ENCODE measurements at regions not wholly inside any gene's neighbourhood (a gene's known extent, or its start where the extent isn't known, plus 50 kb on each side); places are given as distances from the start of the nearest gene placed in this dataset.

GRCh38 chr16:14334366-14335080, 263.4 kb downstream of the MRTFB start:
- no peak for DNase-seq (ENCODE audit: low spot score)

- DNase-seq (ENCODE audit: low spot score), result no peak
These were observed 262.2 kb downstream of the MRTFB start for GRCh38 chr16:14333361-14333760.

GRCh38 chr16:14331020-14331419, 259.9 kb downstream of the MRTFB start:
- no peak for DNase-seq (ENCODE audit: low spot score)

- no peak for DNase-seq (ENCODE audit: low spot score)
These were observed 258.7 kb downstream of the MRTFB start for GRCh38 chr16:14329727-14330350.

GRCh38 chr16:14325502-14326401, 254.6 kb downstream of the MRTFB start:
- no peak for DNase-seq (ENCODE audit: low spot score)

GRCh38 chr16:14324581-14324980, 253.5 kb downstream of the MRTFB start:
- DNase-seq (ENCODE audit: low spot score), result no peak

- DNase-seq (ENCODE audit: low spot score), result no peak
These were observed 251.1 kb downstream of the MRTFB start for GRCh38 chr16:14322186-14322585.

- no peak for DNase-seq (ENCODE audit: low spot score)
These were observed 250.4 kb downstream of the MRTFB start for GRCh38 chr16:14321542-14321941.

GRCh38 chr16:14320406-14320805, 249.3 kb downstream of the MRTFB start:
- DNase-seq (ENCODE audit: low spot score), result no peak
